ENCODE measurements at regions not wholly inside any gene's neighbourhood (a gene's known extent, or its start where the extent isn't known, plus 50 kb on each side); places are given as distances from the start of the nearest gene placed in this dataset.
"Not testable (repeated sequence)": the region's sequence is repeated elsewhere in the genome, so short reads cannot be mapped to it uniquely, and the experiment has no call there.

GRCh38 chr1:37358992-37359391 lies 115.4 kb upstream of the ZC3H12A start:
- TF ChIP-seq, protein P1, sequence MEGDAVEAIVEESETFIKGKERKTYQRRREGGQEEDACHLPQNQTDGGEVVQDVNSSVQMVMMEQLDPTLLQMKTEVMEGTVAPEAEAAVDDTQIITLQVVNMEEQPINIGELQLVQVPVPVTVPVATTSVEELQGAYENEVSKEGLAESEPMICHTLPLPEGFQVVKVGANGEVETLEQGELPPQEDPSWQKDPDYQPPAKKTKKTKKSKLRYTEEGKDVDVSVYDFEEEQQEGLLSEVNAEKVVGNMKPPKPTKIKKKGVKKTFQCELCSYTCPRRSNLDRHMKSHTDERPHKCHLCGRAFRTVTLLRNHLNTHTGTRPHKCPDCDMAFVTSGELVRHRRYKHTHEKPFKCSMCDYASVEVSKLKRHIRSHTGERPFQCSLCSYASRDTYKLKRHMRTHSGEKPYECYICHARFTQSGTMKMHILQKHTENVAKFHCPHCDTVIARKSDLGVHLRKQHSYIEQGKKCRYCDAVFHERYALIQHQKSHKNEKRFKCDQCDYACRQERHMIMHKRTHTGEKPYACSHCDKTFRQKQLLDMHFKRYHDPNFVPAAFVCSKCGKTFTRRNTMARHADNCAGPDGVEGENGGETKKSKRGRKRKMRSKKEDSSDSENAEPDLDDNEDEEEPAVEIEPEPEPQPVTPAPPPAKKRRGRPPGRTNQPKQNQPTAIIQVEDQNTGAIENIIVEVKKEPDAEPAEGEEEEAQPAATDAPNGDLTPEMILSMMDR (conservative IDR thresholded peaks at IDR 0.05) = no peak
- H3K27ac ChIP-seq = no peak overlapping the region

DNA sequence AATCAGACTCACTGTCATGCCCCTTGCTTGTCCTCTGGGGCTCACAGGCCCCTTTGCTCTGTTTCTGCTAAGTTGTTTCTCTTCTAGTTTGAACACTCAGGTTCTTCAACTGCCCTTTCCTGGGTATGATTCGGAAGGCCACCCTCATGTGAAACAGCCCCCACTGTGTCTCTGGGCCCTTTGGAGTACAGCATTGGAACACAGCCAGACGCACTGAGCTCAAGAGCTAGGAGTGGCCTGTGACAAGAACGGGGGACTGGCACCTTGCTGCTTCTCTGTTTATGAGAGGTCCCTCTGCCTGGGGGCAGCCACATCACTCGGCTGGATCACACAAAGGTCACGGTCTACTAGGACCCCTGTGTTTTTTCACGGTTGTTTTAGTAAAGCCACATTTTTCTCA lies 114.4 kb upstream of the ZC3H12A start:
- TF ChIP-seq, protein P1 (conservative IDR thresholded peaks at IDR 0.05) = no peak

GRCh38 chr1:37362594-37363385 lies 111.6 kb upstream of the ZC3H12A start:
- TF ChIP-seq, protein P1 (conservative IDR thresholded peaks at IDR 0.05) = no peak

More for the DNA sequence above, 114.4 kb upstream of the ZC3H12A start:
- no peak overlapping the region for H3K27ac ChIP-seq

GRCh38 chr1:37363535-37363934 lies 110.8 kb upstream of the ZC3H12A start:
- TF ChIP-seq, protein P1 (conservative IDR thresholded peaks at IDR 0.05) = no peak
- no peak overlapping the region for H3K27ac ChIP-seq

More at GRCh38 chr1:37362594-37363385, 111.6 kb upstream of the ZC3H12A start:
- H3K27ac ChIP-seq = no peak overlapping the region

DNA sequence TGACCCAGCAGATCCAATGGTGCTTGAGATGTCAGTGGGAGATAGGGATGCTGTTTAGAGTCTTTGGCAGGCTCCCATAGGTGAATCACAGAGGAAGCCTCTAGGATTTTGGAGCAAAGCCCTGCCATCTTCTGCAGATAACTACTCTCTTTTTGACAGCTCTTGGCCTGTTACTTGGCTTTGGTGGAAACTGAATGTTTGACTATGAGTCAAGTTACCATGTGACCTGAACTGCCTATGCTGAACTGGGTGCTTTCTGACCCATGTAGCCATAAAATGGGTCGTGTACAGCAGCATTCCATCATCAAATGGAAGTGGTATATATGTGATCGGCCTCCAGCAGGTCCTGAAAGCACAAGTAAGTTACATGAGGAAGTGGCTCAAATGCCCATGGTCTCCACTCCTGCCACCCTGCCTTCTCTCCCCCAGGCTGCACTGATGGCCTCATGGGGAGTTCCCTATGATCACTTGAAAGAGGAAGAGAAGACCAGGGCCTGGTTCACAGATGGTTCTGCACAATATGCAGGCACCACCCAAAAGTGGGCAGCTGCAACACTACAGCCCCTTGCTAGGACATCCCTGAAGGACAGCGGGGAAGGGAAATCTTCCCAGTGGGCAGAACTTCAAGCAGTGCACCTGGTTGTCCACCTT lies 105.6 kb upstream of the ZC3H12A start:
- not testable (repeated sequence) for H3K27ac ChIP-seq

DNA sequence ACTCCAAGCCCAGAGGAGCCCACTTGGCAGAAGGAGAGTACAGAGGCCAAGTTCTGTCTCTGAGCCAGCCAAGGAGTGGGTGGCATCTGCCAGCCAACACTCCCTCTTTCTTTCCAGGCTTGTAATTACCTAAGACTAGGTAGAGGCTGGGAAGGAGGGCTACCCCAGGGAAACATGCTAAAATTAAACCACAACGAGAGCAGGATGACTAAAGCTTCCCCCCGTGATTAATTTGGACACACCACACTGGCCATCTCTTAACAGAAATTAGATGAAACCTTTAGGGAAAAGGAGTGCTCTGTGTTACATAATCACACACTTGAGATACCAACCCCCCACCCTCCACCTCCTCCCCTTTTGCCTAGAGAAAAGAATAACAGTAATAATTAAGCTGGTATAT lies 102.1 kb upstream of the ZC3H12A start:
- H3K27ac ChIP-seq = no peak overlapping the region
- TF ChIP-seq, protein P1 (conservative IDR thresholded peaks at IDR 0.05) = no peak

GRCh38 chr1:37372711-37373110 lies 101.7 kb upstream of the ZC3H12A start:
- TF ChIP-seq, protein P1 (conservative IDR thresholded peaks at IDR 0.05) = no peak
- no peak overlapping the region for H3K27ac ChIP-seq

GRCh38 chr1:37373413-37373812 lies 101.0 kb upstream of the ZC3H12A start:
- no peak overlapping the region for H3K27ac ChIP-seq
- TF ChIP-seq, protein P1 (conservative IDR thresholded peaks at IDR 0.05) = no peak

DNA sequence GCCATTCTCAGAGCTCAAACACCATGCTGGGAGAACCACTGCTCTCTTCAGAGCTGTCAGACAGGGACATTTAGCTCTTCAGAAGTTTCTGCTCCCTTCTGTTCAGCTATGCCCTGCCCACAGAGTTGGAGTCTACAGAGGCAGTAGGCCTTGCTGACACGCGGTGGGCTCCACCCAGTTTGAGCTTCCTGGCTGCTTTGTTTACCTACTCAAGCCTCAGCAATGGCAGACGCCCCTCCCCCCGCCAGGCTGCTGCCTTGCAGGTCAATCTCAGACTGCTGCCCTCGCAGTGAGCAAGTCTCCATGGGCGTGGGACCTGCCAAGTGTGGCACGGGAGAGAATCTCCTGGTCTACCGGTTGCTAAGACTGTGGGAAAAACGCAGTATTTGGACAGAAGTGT lies 93.8 kb upstream of the ZC3H12A start:
- not testable (repeated sequence) for H3K27ac ChIP-seq

Data from VCaP (cell line).